MM.1S (cell line): ENCODE measurements at regions not wholly inside any gene's neighbourhood (a gene's known extent, or its start where the extent isn't known, plus 50 kb on each side); places are given as distances from the start of the nearest gene placed in this dataset.

Source experiments
- DNase-seq: peaks from one replicate; pipeline ENCODE4 v3.0.0-alpha.2; 2015
- H2AFZ ChIP-seq: fragments of 300-600 bp; sonication (generic); 2 replicates; pipeline ENCODE4 v1.6.0; 2016; ENCODE audit warnings: antibody characterized with exemption, low read length
- H3F3A ChIP-seq: fragments of 300-600 bp; sonication (generic); 2 replicates; pipeline ENCODE4 v1.6.1; 2016; ENCODE audit warnings: mild to moderate bottlenecking, antibody characterized with exemption, low read length, moderate library complexity, mixed read lengths; ENCODE audit not compliant: insufficient read depth
- H3K27ac ChIP-seq: fragments of 300-600 bp; sonication (generic); 2 replicates; pipeline ENCODE4 v1.5.1; 2016; ENCODE audit warnings: mild to moderate bottlenecking, low read length
- H3K27me3 ChIP-seq: fragments of 300-600 bp; sonication (generic); replicated peaks from 2 replicates; pipeline ENCODE4 v1.6.0; 2016; ENCODE audit warnings: low read length; ENCODE audit not compliant: insufficient read depth
- H3K36me3 ChIP-seq: fragments of 300-600 bp; sonication (generic); replicated peaks from 2 replicates; pipeline ENCODE4 v1.6.1; 2016; ENCODE audit warnings: mild to moderate bottlenecking, low read length, mixed read lengths; ENCODE audit not compliant: insufficient read depth
- H3K4me1 ChIP-seq: fragments of 300-600 bp; sonication (generic); 2 replicates; pipeline ENCODE4 v1.6.1; 2016; ENCODE audit warnings: low read length, mixed read lengths
- H3K4me2 ChIP-seq: fragments of 300-600 bp; sonication (generic); 2 replicates; pipeline ENCODE4 v1.6.0; 2016; ENCODE audit warnings: low read depth, low read length
- H3K4me3 ChIP-seq: fragments of 300-600 bp; sonication (generic); 2 replicates; pipeline ENCODE4 v1.5.1; 2016; ENCODE audit warnings: low read length, mixed read lengths
- H3K79me2 ChIP-seq: fragments of 300-600 bp; sonication (generic); 2 replicates; pipeline ENCODE4 v1.6.1; 2016; ENCODE audit warnings: mixed run types, low read length, mixed read lengths
- H3K9ac ChIP-seq: fragments of 300-600 bp; sonication (generic); 2 replicates; pipeline ENCODE4 v1.6.1; 2016; ENCODE audit warnings: low read length, mixed read lengths
- H3K9me2 ChIP-seq: fragments of 300-600 bp; sonication (generic); replicated peaks from 2 replicates; pipeline ENCODE4 v1.6.1; 2016; ENCODE audit warnings: mild to moderate bottlenecking, low read length, mixed read lengths; ENCODE audit not compliant: insufficient read depth
- H3K9me3 ChIP-seq: fragments of 300-600 bp; sonication (generic); replicated peaks from 2 replicates; pipeline ENCODE4 v1.6.1; 2016; ENCODE audit warnings: mild to moderate bottlenecking, low read length, mixed read lengths; ENCODE audit not compliant: insufficient read depth
- H4K20me1 ChIP-seq: fragments of 300-600 bp; sonication (generic); 2 replicates; pipeline ENCODE4 v1.6.1; 2016; ENCODE audit warnings: mild to moderate bottlenecking, low read length, moderate library complexity, mixed read lengths; ENCODE audit not compliant: insufficient read depth
- CTCF ChIP-seq: fragments of 300-600 bp; sonication (generic); IDR thresholded peaks from 2 replicates; pipeline ENCODE4 v1.5.1; 2016; ENCODE audit warnings: antibody characterized with exemption, low read length, mixed read lengths
- EZH2 ChIP-seq: fragments of 300-600 bp; sonication (generic); optimal IDR thresholded peaks from 2 replicates; pipeline ENCODE3; 2017; ENCODE audit warnings: low read depth, mild to moderate bottlenecking, antibody characterized with exemption, low read length, mixed read lengths
- EZH2phosphoT487 ChIP-seq: fragments of 300-600 bp; sonication (generic); IDR thresholded peaks from 2 replicates; pipeline ENCODE4 v1.6.1; 2018; ENCODE audit warnings: antibody characterized with exemption, low read length

GRCh38 chr3:188052169-188053035, 101.6 kb upstream of the LPP start:
- no peaks in the 10 kb centered on the region for H3K27me3 ChIP-seq
- no peak overlapping the region for H3K27ac ChIP-seq
- H2AFZ ChIP-seq: no peak overlapping the region
- no peaks in the 10 kb centered on the region for H3F3A ChIP-seq
- no peaks in the 10 kb centered on the region for H3K79me2 ChIP-seq
- H3K4me2 ChIP-seq: no peak overlapping the region
- H3K9me2 ChIP-seq: no peaks in the 10 kb centered on the region
- H3K4me3 ChIP-seq: no peak overlapping the region
- no peak overlapping the region for H3K9ac ChIP-seq
- no peak for TF ChIP-seq EZH2
- no peak for TF ChIP-seq EZH2phosphoT487
- no peak for TF ChIP-seq CTCF
- H3K36me3 ChIP-seq: no peaks in the 10 kb centered on the region
- no peaks in the 10 kb centered on the region for H4K20me1 ChIP-seq
- no peak for DNase-seq
- no peaks in the 10 kb centered on the region for H3K9me3 ChIP-seq
- H3K4me1 ChIP-seq: no peaks in the 10 kb centered on the region

- DNase-seq: no peak
- no peaks in the 10 kb centered on the region for H3K9me2 ChIP-seq
- no peak overlapping the region for H3K27ac ChIP-seq
- H2AFZ ChIP-seq: no peak overlapping the region
- H3K9ac ChIP-seq: no peak overlapping the region
- H3K4me2 ChIP-seq: no peak overlapping the region
- no peaks in the 10 kb centered on the region for H3F3A ChIP-seq
- no peaks in the 10 kb centered on the region for H3K9me3 ChIP-seq
- no peaks in the 10 kb centered on the region for H3K27me3 ChIP-seq
- no peaks in the 10 kb centered on the region for H3K36me3 ChIP-seq
- H3K4me1 ChIP-seq: no peaks in the 10 kb centered on the region
- TF ChIP-seq EZH2phosphoT487: no peak
- no peaks in the 10 kb centered on the region for H4K20me1 ChIP-seq
- no peaks in the 10 kb centered on the region for H3K79me2 ChIP-seq
- H3K4me3 ChIP-seq: no peak overlapping the region
Observed at GRCh38 chr3:188053036-188053340, 101.0 kb upstream of the LPP start.

GRCh38 chr3:188053710-188054380, 100.1 kb upstream of the LPP start:
- no peaks in the 10 kb centered on the region for H3K27me3 ChIP-seq
- no peak for DNase-seq
- no peak overlapping the region for H3K4me2 ChIP-seq
- H3K27ac ChIP-seq: no peak overlapping the region
- no peak overlapping the region for H3K9ac ChIP-seq
- TF ChIP-seq EZH2: no peak
- no peak for TF ChIP-seq EZH2phosphoT487
- no peak for TF ChIP-seq CTCF
- H2AFZ ChIP-seq: no peak overlapping the region
- H3K9me3 ChIP-seq: no peaks in the 10 kb centered on the region
- H3F3A ChIP-seq: no peaks in the 10 kb centered on the region
- H3K9me2 ChIP-seq: no peaks in the 10 kb centered on the region
- H3K4me3 ChIP-seq: no peak overlapping the region
- no peaks in the 10 kb centered on the region for H3K36me3 ChIP-seq
- H3K4me1 ChIP-seq: no peaks in the 10 kb centered on the region
- no peaks in the 10 kb centered on the region for H3K79me2 ChIP-seq
- H4K20me1 ChIP-seq: no peaks in the 10 kb centered on the region

- Histone ChIP-seq H4K20me1 (no peaks in the 10 kb centered on the region), H3K9me3 (no peaks in the 10 kb centered on the region), H3K9ac (no peak overlapping the region), H3K4me1 (no peaks in the 10 kb centered on the region), H3K27me3 (no peaks in the 10 kb centered on the region), H3K9me2 (no peaks in the 10 kb centered on the region), H3K36me3 (no peaks in the 10 kb centered on the region), H3F3A (no peaks in the 10 kb centered on the region), H3K4me2 (no peak overlapping the region), H3K4me3 (no peak overlapping the region), H3K79me2 (no peaks in the 10 kb centered on the region), H2AFZ (no peak overlapping the region), H3K27ac (no peak overlapping the region)
- no peak for DNase-seq
- TF ChIP-seq EZH2phosphoT487: no peak
- no peak for TF ChIP-seq EZH2
- TF ChIP-seq CTCF: no peak
Observed at GRCh38 chr3:188054541-188054940, 99.4 kb upstream of the LPP start.
